ENCODE measurements at regions not wholly inside any gene's neighbourhood (a gene's known extent, or its start where the extent isn't known, plus 50 kb on each side); places are given as distances from the start of the nearest gene placed in this dataset.

GRCh38 chr13:89982407-89983095 lies 1364.9 kb upstream of the MIR17HG start:
- TF ChIP-seq GABPA (IDR thresholded peaks at IDR 0.05; ENCODE audit: low read depth), result no peak
- TF ChIP-seq CTCF (IDR thresholded peaks at IDR 0.05; ENCODE audit: insufficient read depth, low read length), result no peak
